Nephron progenitor cell (in vitro differentiated cells): ENCODE measurements at regions not wholly inside any gene's neighbourhood (a gene's known extent, or its start where the extent isn't known, plus 50 kb on each side); places are given as distances from the start of the nearest gene placed in this dataset.

Experiments used
- DNase-seq: peaks from one replicate; pipeline ENCODE4 v3.0.0; 2021
- H3K27ac Mint-ChIP-seq: 2 replicates; pipeline ENCODE4 v1.8.0; 2021; ENCODE audit warnings: mild to moderate bottlenecking, moderate library complexity, mixed read lengths
- H3K27me3 Mint-ChIP-seq: 2 replicates; pipeline ENCODE4 v1.8.0; 2021; ENCODE audit warnings: mild to moderate bottlenecking, low read depth, mixed read lengths; ENCODE audit not compliant: poor library complexity
- H3K36me3 Mint-ChIP-seq: 2 replicates; pipeline ENCODE4 v1.8.0; 2021; ENCODE audit warnings: low read depth, mixed read lengths
- H3K4me1 Mint-ChIP-seq: 2 replicates; pipeline ENCODE4 v1.8.0; 2021; ENCODE audit warnings: mixed read lengths
- H3K4me3 Mint-ChIP-seq: 2 replicates; pipeline ENCODE4 v1.8.0; 2021; ENCODE audit warnings: mild to moderate bottlenecking, moderate library complexity, mixed read lengths
- H3K9me3 Mint-ChIP-seq: 2 replicates; pipeline ENCODE4 v1.8.0; 2021; ENCODE audit warnings: mild to moderate bottlenecking, moderate library complexity, mixed read lengths
- TF ChIP-seq, protein P1 (sequence below): fragments of 200-600 bp; sonication (generic); IDR thresholded peaks from 2 replicates; pipeline ENCODE4 v1.5.0; 2021; ENCODE audit warnings: antibody characterized with exemption

DNA sequence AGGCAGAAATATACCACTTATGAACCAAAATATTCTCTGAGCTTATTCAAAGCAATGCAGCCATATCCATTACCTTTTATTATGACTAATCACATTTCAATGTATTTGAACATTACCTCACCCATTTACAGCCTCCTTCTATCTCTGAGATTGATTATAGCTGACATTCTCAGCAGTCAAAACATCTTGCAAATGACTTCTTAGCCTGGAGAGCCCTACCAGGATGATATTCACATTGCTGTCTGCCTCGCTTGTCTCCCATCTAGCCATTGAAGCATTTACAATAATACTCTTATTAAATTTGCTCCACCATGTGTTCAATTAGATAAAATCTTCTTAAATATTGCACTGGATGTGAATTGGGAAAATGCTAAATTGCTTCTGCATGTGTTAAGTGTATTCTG lies 1879.9 kb upstream of the ACO1 start:
- Mint-ChIP-seq H3K27ac (no peak overlapping the region), H3K9me3 (peaks cover 4% of the 10 kb centered on the region), H3K4me3 (no peak overlapping the region), H3K27me3 (no peaks in the 10 kb centered on the region), H3K36me3 (no peaks in the 10 kb centered on the region), H3K4me1 (no peaks in the 10 kb centered on the region)
- DNase-seq, result no peak
- TF ChIP-seq, protein P1, sequence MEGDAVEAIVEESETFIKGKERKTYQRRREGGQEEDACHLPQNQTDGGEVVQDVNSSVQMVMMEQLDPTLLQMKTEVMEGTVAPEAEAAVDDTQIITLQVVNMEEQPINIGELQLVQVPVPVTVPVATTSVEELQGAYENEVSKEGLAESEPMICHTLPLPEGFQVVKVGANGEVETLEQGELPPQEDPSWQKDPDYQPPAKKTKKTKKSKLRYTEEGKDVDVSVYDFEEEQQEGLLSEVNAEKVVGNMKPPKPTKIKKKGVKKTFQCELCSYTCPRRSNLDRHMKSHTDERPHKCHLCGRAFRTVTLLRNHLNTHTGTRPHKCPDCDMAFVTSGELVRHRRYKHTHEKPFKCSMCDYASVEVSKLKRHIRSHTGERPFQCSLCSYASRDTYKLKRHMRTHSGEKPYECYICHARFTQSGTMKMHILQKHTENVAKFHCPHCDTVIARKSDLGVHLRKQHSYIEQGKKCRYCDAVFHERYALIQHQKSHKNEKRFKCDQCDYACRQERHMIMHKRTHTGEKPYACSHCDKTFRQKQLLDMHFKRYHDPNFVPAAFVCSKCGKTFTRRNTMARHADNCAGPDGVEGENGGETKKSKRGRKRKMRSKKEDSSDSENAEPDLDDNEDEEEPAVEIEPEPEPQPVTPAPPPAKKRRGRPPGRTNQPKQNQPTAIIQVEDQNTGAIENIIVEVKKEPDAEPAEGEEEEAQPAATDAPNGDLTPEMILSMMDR, result no peak

DNA sequence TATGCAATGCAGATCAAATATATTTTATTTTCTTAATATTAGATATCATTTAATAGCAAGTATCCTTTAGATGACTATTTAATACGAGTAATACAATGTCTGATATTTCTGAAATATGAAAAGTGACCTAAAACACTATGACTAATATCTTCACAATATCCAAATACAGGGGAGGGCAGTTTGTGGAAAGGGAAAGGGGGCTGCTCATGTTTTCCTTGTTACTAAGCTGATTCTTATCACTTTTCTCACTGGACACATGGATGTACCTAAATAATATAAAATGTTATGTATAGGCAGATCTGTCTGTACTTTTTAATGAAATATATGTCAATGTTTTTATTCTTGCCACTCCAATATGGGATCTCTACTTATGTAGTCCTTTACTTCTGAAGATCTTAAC lies 1879.1 kb upstream of the ACO1 start:
- Mint-ChIP-seq H3K9me3 (peaks cover 4% of the 10 kb centered on the region), H3K27ac (no peak overlapping the region), H3K4me1 (no peaks in the 10 kb centered on the region), H3K36me3 (no peaks in the 10 kb centered on the region), H3K4me3 (no peak overlapping the region), H3K27me3 (no peaks in the 10 kb centered on the region)
- TF ChIP-seq, protein P1, result no peak
- DNase-seq, result no peak

GRCh38 chr9:30506749-30507148 lies 1877.7 kb upstream of the ACO1 start:
- Mint-ChIP-seq H3K36me3 (no peaks in the 10 kb centered on the region), H3K27ac (no peak overlapping the region), H3K9me3 (peaks cover 3% of the 10 kb centered on the region), H3K4me3 (no peak overlapping the region), H3K4me1 (no peaks in the 10 kb centered on the region), H3K27me3 (no peaks in the 10 kb centered on the region)
- TF ChIP-seq, protein P1, result no peak
- DNase-seq, result no peak

GRCh38 chr9:30507166-30507565 lies 1877.3 kb upstream of the ACO1 start:
- Mint-ChIP-seq H3K9me3 (no peaks in the 10 kb centered on the region), H3K27ac (no peak overlapping the region), H3K27me3 (no peaks in the 10 kb centered on the region), H3K4me1 (no peaks in the 10 kb centered on the region), H3K36me3 (no peaks in the 10 kb centered on the region), H3K4me3 (no peak overlapping the region)
- TF ChIP-seq, protein P1, result no peak
- no peak for DNase-seq

DNA sequence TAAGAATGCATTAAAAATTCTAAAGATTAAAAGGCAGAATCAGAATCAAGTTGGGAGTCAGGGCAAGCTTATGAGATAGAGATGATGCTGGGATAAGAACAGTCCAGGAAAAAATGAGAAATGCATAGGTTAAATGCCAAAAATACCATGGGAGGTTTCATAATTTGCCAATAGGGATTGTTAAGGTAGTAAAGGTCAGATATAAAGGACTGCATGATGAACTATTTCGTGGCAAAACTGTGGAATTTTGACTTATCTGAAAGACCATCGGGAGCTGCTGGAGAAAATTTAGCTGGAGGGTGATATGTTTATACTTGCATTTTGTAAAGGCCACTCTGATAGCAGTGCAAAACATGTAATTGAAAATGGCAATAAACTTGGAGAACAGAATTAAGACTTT lies 1872.8 kb upstream of the ACO1 start:
- Mint-ChIP-seq H3K4me1 (no peaks in the 10 kb centered on the region), H3K27ac (no peak overlapping the region), H3K9me3 (no peaks in the 10 kb centered on the region), H3K4me3 (no peak overlapping the region), H3K27me3 (no peaks in the 10 kb centered on the region), H3K36me3 (no peaks in the 10 kb centered on the region)
- no peak for DNase-seq
- TF ChIP-seq, protein P1, result no peak

DNA sequence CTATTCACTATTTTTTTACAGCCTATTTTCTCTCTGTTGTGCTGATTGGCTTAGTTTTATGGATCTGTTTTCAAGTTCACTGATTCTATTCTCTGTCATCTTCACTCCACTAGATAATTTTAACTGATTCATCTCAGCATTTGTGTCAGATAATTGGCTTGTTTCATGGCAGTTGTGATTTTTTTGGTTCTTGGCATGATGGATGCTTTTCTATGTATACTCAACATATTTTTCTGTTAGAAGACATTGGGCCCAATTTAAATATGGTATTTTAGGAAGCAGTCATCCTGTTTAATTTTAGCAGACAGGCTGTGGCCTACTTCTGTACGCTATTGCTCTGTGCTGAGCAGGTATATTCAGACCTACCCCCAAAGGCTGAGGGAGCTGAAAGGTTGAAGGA lies 1865.3 kb upstream of the ACO1 start:
- no peaks in the 10 kb centered on the region for H3K4me1 Mint-ChIP-seq
- H3K9me3 Mint-ChIP-seq, result no peaks in the 10 kb centered on the region
- TF ChIP-seq, protein P1, result no peak
- H3K4me3 Mint-ChIP-seq, result no peak overlapping the region
- DNase-seq, result no peak
- no peaks in the 10 kb centered on the region for H3K36me3 Mint-ChIP-seq
- H3K27me3 Mint-ChIP-seq, result no peaks in the 10 kb centered on the region
- H3K27ac Mint-ChIP-seq, result no peak overlapping the region
